NCI-H146 (cell line): ENCODE measurements at regions not wholly inside any gene's neighbourhood (a gene's known extent, or its start where the extent isn't known, plus 50 kb on each side); places are given as distances from the start of the nearest gene placed in this dataset.

Experiments
- DNase-seq: peaks from one replicate; lab custom pipeline; 2025; lab: John Stamatoyannopoulos, UW

- no peak for DNase-seq
These were observed 1035.6 kb upstream of the TMEM132C start for GRCh38 chr12:127231371-127231770.

- no peak for DNase-seq
These were observed 1034.0 kb upstream of the TMEM132C start for GRCh38 chr12:127233016-127233415.

GRCh38 chr12:127235761-127236160, 1031.2 kb upstream of the TMEM132C start:
- no peak for DNase-seq

GRCh38 chr12:127236491-127236890, 1030.5 kb upstream of the TMEM132C start:
- no peak for DNase-seq

- no peak for DNase-seq
These were observed 1029.8 kb upstream of the TMEM132C start for GRCh38 chr12:127237151-127237550.

- no peak for DNase-seq
These were observed 1028.9 kb upstream of the TMEM132C start for GRCh38 chr12:127238107-127238506.

- DNase-seq: no peak
These were observed 1027.2 kb upstream of the TMEM132C start for GRCh38 chr12:127239781-127240180.

- no peak for DNase-seq
These were observed 1026.6 kb upstream of the TMEM132C start for GRCh38 chr12:127240249-127240929.

- no peak for DNase-seq
These were observed 1025.7 kb upstream of the TMEM132C start for GRCh38 chr12:127241072-127241817.

GRCh38 chr12:127245009-127245408, 1022.0 kb upstream of the TMEM132C start:
- no peak for DNase-seq

- DNase-seq: no peak
These were observed 1021.5 kb upstream of the TMEM132C start for GRCh38 chr12:127245437-127245836.

GRCh38 chr12:127247937-127248336, 1019.0 kb upstream of the TMEM132C start:
- DNase-seq: no peak

- no peak for DNase-seq
These were observed 1017.5 kb upstream of the TMEM132C start for GRCh38 chr12:127249428-127249827.

GRCh38 chr12:127253797-127254327, 1013.1 kb upstream of the TMEM132C start:
- no peak for DNase-seq

GRCh38 chr12:127254420-127254955, 1012.5 kb upstream of the TMEM132C start:
- DNase-seq: no peak

- DNase-seq: no peak
These were observed 1009.5 kb upstream of the TMEM132C start for GRCh38 chr12:127257366-127257935.

GRCh38 chr12:127260531-127260930, 1006.4 kb upstream of the TMEM132C start:
- no peak for DNase-seq

GRCh38 chr12:127260999-127261398, 1006.0 kb upstream of the TMEM132C start:
- DNase-seq: no peak

- no peak for DNase-seq
These were observed 1004.4 kb upstream of the TMEM132C start for GRCh38 chr12:127262615-127263014.

- DNase-seq: no peak
These were observed 1003.3 kb upstream of the TMEM132C start for GRCh38 chr12:127263621-127264020.

GRCh38 chr12:127267128-127267527, 999.8 kb upstream of the TMEM132C start:
- no peak for DNase-seq

GRCh38 chr12:127268213-127268612, 998.8 kb upstream of the TMEM132C start:
- DNase-seq: no peak
